ENCODE measurements at regions not wholly inside any gene's neighbourhood (a gene's known extent, or its start where the extent isn't known, plus 50 kb on each side); places are given as distances from the start of the nearest gene placed in this dataset.
A peak's percentile ranks its signal among the peaks of the same experiment; 100 is the strongest.

- POLR2A ChIA-PET, result no interaction called here
- CTCF ChIA-PET, result no interaction called here
- Histone ChIP-seq H3K9ac (ENCODE audit: low read length) (no peak overlapping the region), H3K9me3 (ENCODE audit: control extremely low read depth in 1 of 3, control insufficient read depth in 2 of 3, insufficient read depth in 1 of 3, low read length in 2 of 3) (peaks cover 0 to 16% (median 0%) of the 10 kb centered on the region in 3 donors), H3K27ac (ENCODE audit: low read length in 2 of 2) (no peak overlapping the region), H3K79me2 (ENCODE audit: control insufficient read depth, insufficient read depth, low read length) (no peaks in the 10 kb centered on the region), H3K4me3 (ENCODE audit: control extremely low read depth in 1 of 5, extremely low read depth in 1 of 5, insufficient read depth in 1 of 5, low read depth in 2 of 5, low read length in 4 of 5) (no peak overlapping the region), H3K4me2 (replicated peaks; ENCODE audit: low read depth, low read length, poor library complexity, severe bottlenecking) (no peak overlapping the region), H2AFZ (ENCODE audit: insufficient read depth, low read depth, low read length, poor library complexity, severe bottlenecking) (no peak overlapping the region), H3K36me3 (replicated peaks in 1 of 2; ENCODE audit: control extremely low read depth in 1 of 2, control insufficient read depth in 1 of 2, extremely low read depth in 1 of 2, insufficient read depth in 2 of 2, low read length in 1 of 2) (no peaks in the 10 kb centered on the region), H3K27me3 (replicated peaks in 1 of 4; ENCODE audit: control extremely low read depth in 1 of 4, control insufficient read depth in 3 of 4, insufficient read depth in 4 of 4, low read length in 3 of 4) (peaks cover 0 to 9% (median 0%) of the 10 kb centered on the region in 4 experiments), H4K20me1 (ENCODE audit: control insufficient read depth, insufficient read depth, low read length, poor library complexity, severe bottlenecking) (no peaks in the 10 kb centered on the region), H3K4me1 (ENCODE audit: control insufficient read depth in 2 of 2, insufficient read depth in 2 of 2, low read length in 2 of 2) (no peaks in the 10 kb centered on the region)
- peaks cover 18% of the 10 kb centered on the region for H3K27me3 Mint-ChIP-seq
- H3K9me3 Mint-ChIP-seq (ENCODE audit: insufficient read depth), result no peaks in the 10 kb centered on the region
- no peak for DNase-seq
- H3K4me3 Mint-ChIP-seq, result no peak overlapping the region
- ATAC-seq (ENCODE audit: low read depth), result no peak
- H3K4me1 Mint-ChIP-seq, result no peaks in the 10 kb centered on the region
- intact Hi-C loops (cut with micrococcal nuclease), result no loop called here
- 89% methylated on average over 4 of the region's 5 CpGs for WGBS (ENCODE audit: insufficient coverage)
- no peak overlapping the region for H3K27ac Mint-ChIP-seq
- TF ChIP-seq CTCF (IDR thresholded peaks at IDR 0.05) (no peak), EZH2 (IDR thresholded peaks at IDR 0.05; ENCODE audit: borderline replicate concordance, insufficient read depth, low read depth, low read length, poor library complexity, severe bottlenecking) (no peak)
Measured at GRCh38 chr20:51319522-51319921, 223.0 kb downstream of the NFATC2 start.

GRCh38 chr20:51318058-51318949 lies 224.2 kb downstream of the NFATC2 start:
- no peaks in the 10 kb centered on the region for H3K36me3 ChIP-seq (replicated peaks in 1 of 2; ENCODE audit: control extremely low read depth in 1 of 2, control insufficient read depth in 1 of 2, extremely low read depth in 1 of 2, insufficient read depth in 2 of 2, low read length in 1 of 2)
- ChIA-PET CTCF (interaction anchor here (1.2 to 3.4 kb wide), 3 partner anchors 11 to 331 kb away, joined by 3 to 25 read pairs (median 5); no protein-coding TSS in a partner anchor), POLR2A (no interaction called here)
- no peak for ATAC-seq (ENCODE audit: low read depth)
- H4K20me1 ChIP-seq (ENCODE audit: control insufficient read depth, insufficient read depth, low read length, poor library complexity, severe bottlenecking), result no peaks in the 10 kb centered on the region
- WGBS (ENCODE audit: insufficient coverage), result 62% methylated on average over 22 of the region's 27 CpGs
- peak; percentile 52 for DNase-seq
- H3K27me3 Mint-ChIP-seq, result peaks cover 18% of the 10 kb centered on the region
- no peak overlapping the region for H3K4me3 Mint-ChIP-seq
- H2AFZ ChIP-seq (ENCODE audit: insufficient read depth, low read depth, low read length, poor library complexity, severe bottlenecking), result no peak overlapping the region
- peaks cover 0 to 16% (median 0%) of the 10 kb centered on the region in 3 donors for H3K9me3 ChIP-seq (ENCODE audit: control extremely low read depth in 1 of 3, control insufficient read depth in 2 of 3, insufficient read depth in 1 of 3, low read length in 2 of 3)
- H3K27ac Mint-ChIP-seq, result no peak overlapping the region
- no peaks in the 10 kb centered on the region for H3K4me1 ChIP-seq (ENCODE audit: control insufficient read depth in 2 of 2, insufficient read depth in 2 of 2, low read length in 2 of 2)
- H3K27me3 ChIP-seq (replicated peaks in 1 of 4; ENCODE audit: control extremely low read depth in 1 of 4, control insufficient read depth in 3 of 4, insufficient read depth in 4 of 4, low read length in 3 of 4), result peaks cover 0 to 19% (median 0%) of the 10 kb centered on the region in 4 experiments
- H3K79me2 ChIP-seq (ENCODE audit: control insufficient read depth, insufficient read depth, low read length), result no peaks in the 10 kb centered on the region
- H3K4me2 ChIP-seq (replicated peaks; ENCODE audit: low read depth, low read length, poor library complexity, severe bottlenecking), result no peak overlapping the region
- H3K4me3 ChIP-seq (ENCODE audit: control extremely low read depth in 1 of 5, extremely low read depth in 1 of 5, insufficient read depth in 1 of 5, low read depth in 2 of 5, low read length in 4 of 5), result peak overlapping the region in 1 of 5 experiments; percentile 15
- H3K9me3 Mint-ChIP-seq (ENCODE audit: insufficient read depth), result no peaks in the 10 kb centered on the region
- intact Hi-C loops (cut with micrococcal nuclease), result no loop called here
- H3K27ac ChIP-seq (ENCODE audit: low read length in 2 of 2), result no peak overlapping the region
- no peaks in the 10 kb centered on the region for H3K4me1 Mint-ChIP-seq
- no peak overlapping the region for H3K9ac ChIP-seq (ENCODE audit: low read length)
- TF ChIP-seq EZH2 (IDR thresholded peaks at IDR 0.05; ENCODE audit: borderline replicate concordance, insufficient read depth, low read depth, low read length, poor library complexity, severe bottlenecking), result no peak
- TF ChIP-seq CTCF (IDR thresholded peaks at IDR 0.05), result peak; percentile 40
